Ovary (tissue), 3 donors: ENCODE measurements at regions not wholly inside any gene's neighbourhood (a gene's known extent, or its start where the extent isn't known, plus 50 kb on each side); places are given as distances from the start of the nearest gene placed in this dataset.

ENCODE experiments used
- EP300 ChIP-seq: sonication (generic); formaldehyde crosslinking; IDR thresholded peaks from one replicate; pipeline ENCODE4 v1.6.1; 2017; ENCODE audit warnings: antibody characterized with exemption
- TF ChIP-seq, protein P1 (sequence below), 3 donors: fragments of 450-650 bp in 2 of 3; fragments of 200-600 bp in 1 of 3; IDR thresholded peaks; one replicate each; pipeline versions ENCODE4 v1.5.1 to v1.8.0; 2016 to 2022; ENCODE audit warnings: antibody characterized with exemption in 3 of 3, mild to moderate bottlenecking in 1 of 3
- donor health status: DM: no; HTN: no; CAD: no.

DNA sequence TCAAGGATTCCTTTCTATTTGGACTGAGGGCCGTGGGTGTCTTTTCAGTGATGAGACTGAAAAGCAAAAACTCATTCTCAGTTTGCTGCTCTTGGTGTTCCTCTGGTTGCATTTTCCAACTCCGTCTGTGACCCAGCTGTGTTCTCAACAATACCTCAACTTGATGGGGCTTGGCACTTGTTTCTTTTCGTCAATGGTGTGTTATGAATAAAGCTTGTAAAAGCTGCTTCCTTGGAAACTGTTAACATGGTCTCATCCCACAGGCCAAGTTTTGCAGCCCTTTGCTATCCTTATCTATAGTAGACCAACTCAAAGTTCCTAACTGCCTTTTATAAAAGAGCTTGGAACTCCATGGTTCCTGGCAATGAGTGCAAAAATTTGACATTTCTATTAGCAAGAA lies 142.5 kb upstream of the UBE2E1 start:
- TF ChIP-seq, protein P1, sequence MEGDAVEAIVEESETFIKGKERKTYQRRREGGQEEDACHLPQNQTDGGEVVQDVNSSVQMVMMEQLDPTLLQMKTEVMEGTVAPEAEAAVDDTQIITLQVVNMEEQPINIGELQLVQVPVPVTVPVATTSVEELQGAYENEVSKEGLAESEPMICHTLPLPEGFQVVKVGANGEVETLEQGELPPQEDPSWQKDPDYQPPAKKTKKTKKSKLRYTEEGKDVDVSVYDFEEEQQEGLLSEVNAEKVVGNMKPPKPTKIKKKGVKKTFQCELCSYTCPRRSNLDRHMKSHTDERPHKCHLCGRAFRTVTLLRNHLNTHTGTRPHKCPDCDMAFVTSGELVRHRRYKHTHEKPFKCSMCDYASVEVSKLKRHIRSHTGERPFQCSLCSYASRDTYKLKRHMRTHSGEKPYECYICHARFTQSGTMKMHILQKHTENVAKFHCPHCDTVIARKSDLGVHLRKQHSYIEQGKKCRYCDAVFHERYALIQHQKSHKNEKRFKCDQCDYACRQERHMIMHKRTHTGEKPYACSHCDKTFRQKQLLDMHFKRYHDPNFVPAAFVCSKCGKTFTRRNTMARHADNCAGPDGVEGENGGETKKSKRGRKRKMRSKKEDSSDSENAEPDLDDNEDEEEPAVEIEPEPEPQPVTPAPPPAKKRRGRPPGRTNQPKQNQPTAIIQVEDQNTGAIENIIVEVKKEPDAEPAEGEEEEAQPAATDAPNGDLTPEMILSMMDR (IDR thresholded peaks at IDR 0.05), result no peak
- TF ChIP-seq EP300, result no peak
